OCI-LY3 (cell line): ENCODE measurements at regions not wholly inside any gene's neighbourhood (a gene's known extent, or its start where the extent isn't known, plus 50 kb on each side); places are given as distances from the start of the nearest gene placed in this dataset.
"Not testable (repeated sequence)": the region's sequence is repeated elsewhere in the genome, so short reads cannot be mapped to it uniquely, and the experiment has no call there.

Experiments used
- H2AFZ ChIP-seq: fragments of 200-600, 300-600 bp; shearing (Covaris generic); 2 replicates; pipeline ENCODE4 v1.6.0; 2014; ENCODE audit warnings: antibody characterized with exemption, low read depth, low read length
- H3K27ac ChIP-seq: fragments of 200-600, 300-600 bp; sonication (generic); 2 replicates; pipeline ENCODE4 v1.5.1; 2014; ENCODE audit warnings: mild to moderate bottlenecking, low read length, moderate library complexity, mixed read lengths
- H3K27me3 ChIP-seq: fragments of 200-600, 300-600 bp; sonication (generic); 2 replicates; pipeline ENCODE4 v1.6.1; 2014; ENCODE audit warnings: low read depth, low read length, mixed read lengths
- H3K36me3 ChIP-seq: fragments of 200-600, 300-600 bp; sonication (generic); replicated peaks from 2 replicates; pipeline ENCODE3; 2014; ENCODE audit warnings: low read depth, low read length, mixed read lengths
- H3K4me1 ChIP-seq: fragments of 300-600, 200-600 bp; sonication (generic); 2 replicates; pipeline ENCODE4 v1.6.1; 2014; ENCODE audit warnings: low read length, mixed read lengths
- H3K4me2 ChIP-seq: fragments of 200-600, 300-600 bp; sonication (generic); 2 replicates; pipeline ENCODE4 v1.6.1; 2014; ENCODE audit warnings: low read length, mixed read lengths
- H3K4me3 ChIP-seq: fragments of 300-600, 200-600 bp; sonication (generic); 2 replicates; pipeline ENCODE4 v1.5.1; 2014; ENCODE audit warnings: antibody characterized with exemption, mild to moderate bottlenecking, low read length, moderate library complexity
- H3K79me2 ChIP-seq: fragments of 300-600, 200-600 bp; shearing (Covaris generic); 2 replicates; pipeline ENCODE4 v1.6.1; 2014; ENCODE audit warnings: mild to moderate bottlenecking, low read length, mixed read lengths
- H3K9ac ChIP-seq: fragments of 300-600, 200-600 bp; shearing (Covaris generic); 2 replicates; pipeline ENCODE4 v1.6.0; 2014; ENCODE audit warnings: mild to moderate bottlenecking, low read length, moderate library complexity
- H3K9me3 ChIP-seq: fragments of 200-600, 300-600 bp; shearing (Covaris generic); 2 replicates; pipeline ENCODE4 v1.6.1; 2014; ENCODE audit warnings: low read length, mixed read lengths; ENCODE audit not compliant: insufficient read depth
- H4K20me1 ChIP-seq: fragments of 200-600, 300-600 bp; sonication (generic); 2 replicates; pipeline ENCODE4 v1.6.1; 2016; ENCODE audit warnings: low read length, mixed read lengths; ENCODE audit not compliant: insufficient read depth
- EZH2phosphoT487 ChIP-seq: fragments of 200-600 bp; shearing (Covaris generic); IDR thresholded peaks from 2 replicates; pipeline ENCODE4 v1.6.1; 2018; ENCODE audit warnings: antibody characterized with exemption, mixed run types, low read depth
- TF ChIP-seq, protein P1 (sequence below): fragments of 200-600, 300-600 bp; sonication (generic); IDR thresholded peaks from 2 replicates; pipeline ENCODE4 v1.5.1; 2014; ENCODE audit warnings: antibody characterized with exemption, low read length, low read depth

DNA sequence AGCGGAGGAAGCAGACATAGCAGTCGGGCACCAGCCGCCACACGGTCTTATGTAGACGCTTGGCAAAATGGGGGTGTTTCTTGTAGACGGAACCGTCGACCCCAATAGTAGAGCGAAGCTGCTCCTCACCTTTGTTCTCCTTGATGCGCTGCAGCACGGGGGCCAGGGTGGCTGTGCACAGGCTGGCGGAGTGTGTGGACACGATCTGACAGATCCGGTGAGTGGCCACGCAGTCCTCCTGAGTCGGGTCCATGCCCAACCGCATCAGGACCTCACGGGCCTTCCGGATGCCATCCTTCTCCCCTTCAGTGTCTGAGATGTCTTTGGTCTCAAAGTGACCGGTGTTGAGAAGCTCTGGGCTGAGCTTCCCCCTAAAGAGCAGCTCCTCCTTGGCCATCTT is 153.0 kb downstream of the TENT5D start:
- Histone ChIP-seq H3K27me3 (no peaks in the 10 kb centered on the region), H3K27ac (no peak overlapping the region), H3K36me3 (no peaks in the 10 kb centered on the region), H3K4me2 (no peak overlapping the region), H4K20me1 (no peaks in the 10 kb centered on the region), H3K4me1 (no peaks in the 10 kb centered on the region), H3K79me2 (no peaks in the 10 kb centered on the region), H3K4me3 (no peak overlapping the region), H3K9me3 (no peaks in the 10 kb centered on the region), H2AFZ (no peak overlapping the region), H3K9ac (no peak overlapping the region)
- TF ChIP-seq, protein P1, sequence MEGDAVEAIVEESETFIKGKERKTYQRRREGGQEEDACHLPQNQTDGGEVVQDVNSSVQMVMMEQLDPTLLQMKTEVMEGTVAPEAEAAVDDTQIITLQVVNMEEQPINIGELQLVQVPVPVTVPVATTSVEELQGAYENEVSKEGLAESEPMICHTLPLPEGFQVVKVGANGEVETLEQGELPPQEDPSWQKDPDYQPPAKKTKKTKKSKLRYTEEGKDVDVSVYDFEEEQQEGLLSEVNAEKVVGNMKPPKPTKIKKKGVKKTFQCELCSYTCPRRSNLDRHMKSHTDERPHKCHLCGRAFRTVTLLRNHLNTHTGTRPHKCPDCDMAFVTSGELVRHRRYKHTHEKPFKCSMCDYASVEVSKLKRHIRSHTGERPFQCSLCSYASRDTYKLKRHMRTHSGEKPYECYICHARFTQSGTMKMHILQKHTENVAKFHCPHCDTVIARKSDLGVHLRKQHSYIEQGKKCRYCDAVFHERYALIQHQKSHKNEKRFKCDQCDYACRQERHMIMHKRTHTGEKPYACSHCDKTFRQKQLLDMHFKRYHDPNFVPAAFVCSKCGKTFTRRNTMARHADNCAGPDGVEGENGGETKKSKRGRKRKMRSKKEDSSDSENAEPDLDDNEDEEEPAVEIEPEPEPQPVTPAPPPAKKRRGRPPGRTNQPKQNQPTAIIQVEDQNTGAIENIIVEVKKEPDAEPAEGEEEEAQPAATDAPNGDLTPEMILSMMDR = no peak
- TF ChIP-seq EZH2phosphoT487 = no peak

DNA sequence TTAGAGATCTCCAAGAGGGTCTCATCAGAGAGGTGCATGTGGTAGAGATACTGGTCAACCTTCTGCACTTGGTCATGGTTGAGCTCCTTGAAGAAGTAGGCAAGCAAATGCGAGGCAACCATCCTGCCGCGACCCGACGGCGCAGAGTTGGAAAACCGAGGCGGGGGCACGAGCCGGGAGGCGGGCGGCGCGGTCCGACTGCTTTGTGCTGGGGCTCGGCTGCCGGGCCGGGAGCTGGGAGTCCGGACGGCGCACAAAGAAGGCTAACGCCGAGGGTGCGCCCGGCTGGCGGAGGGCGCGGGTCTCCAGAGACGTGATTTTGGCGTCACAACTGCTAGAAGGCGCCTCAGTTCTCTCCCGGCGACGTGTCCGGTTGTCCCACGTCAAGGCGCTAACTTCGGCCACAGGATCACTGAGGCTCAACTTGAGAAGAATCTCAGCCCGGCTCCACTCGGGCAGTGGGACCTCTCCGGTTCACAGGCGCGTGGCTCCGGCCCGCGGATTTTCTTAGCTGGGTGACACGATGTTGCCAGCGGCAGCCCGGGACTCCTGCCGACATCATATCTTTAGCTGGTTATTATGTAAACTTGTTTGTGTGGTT is 154.3 kb downstream of the TENT5D start:
- not testable (repeated sequence) for H2AFZ ChIP-seq, H3K27me3 ChIP-seq, H3K4me2 ChIP-seq, H3K9me3 ChIP-seq, H3K36me3 ChIP-seq, H3K79me2 ChIP-seq, H4K20me1 ChIP-seq, H3K4me1 ChIP-seq, H3K27ac ChIP-seq, H3K4me3 ChIP-seq, H3K9ac ChIP-seq

GRCh38 chrX:80576267-80576666 is 156.0 kb downstream of the TENT5D start:
- Histone ChIP-seq H3K9ac (no peak overlapping the region), H3K4me3 (no peak overlapping the region), H3K4me2 (no peak overlapping the region), H3K36me3 (no peaks in the 10 kb centered on the region), H3K27me3 (no peaks in the 10 kb centered on the region), H3K4me1 (no peaks in the 10 kb centered on the region), H3K79me2 (no peaks in the 10 kb centered on the region), H2AFZ (no peak overlapping the region), H3K9me3 (no peaks in the 10 kb centered on the region), H3K27ac (no peak overlapping the region), H4K20me1 (no peaks in the 10 kb centered on the region)
- no peak for TF ChIP-seq EZH2phosphoT487
- TF ChIP-seq, protein P1 = no peak

DNA sequence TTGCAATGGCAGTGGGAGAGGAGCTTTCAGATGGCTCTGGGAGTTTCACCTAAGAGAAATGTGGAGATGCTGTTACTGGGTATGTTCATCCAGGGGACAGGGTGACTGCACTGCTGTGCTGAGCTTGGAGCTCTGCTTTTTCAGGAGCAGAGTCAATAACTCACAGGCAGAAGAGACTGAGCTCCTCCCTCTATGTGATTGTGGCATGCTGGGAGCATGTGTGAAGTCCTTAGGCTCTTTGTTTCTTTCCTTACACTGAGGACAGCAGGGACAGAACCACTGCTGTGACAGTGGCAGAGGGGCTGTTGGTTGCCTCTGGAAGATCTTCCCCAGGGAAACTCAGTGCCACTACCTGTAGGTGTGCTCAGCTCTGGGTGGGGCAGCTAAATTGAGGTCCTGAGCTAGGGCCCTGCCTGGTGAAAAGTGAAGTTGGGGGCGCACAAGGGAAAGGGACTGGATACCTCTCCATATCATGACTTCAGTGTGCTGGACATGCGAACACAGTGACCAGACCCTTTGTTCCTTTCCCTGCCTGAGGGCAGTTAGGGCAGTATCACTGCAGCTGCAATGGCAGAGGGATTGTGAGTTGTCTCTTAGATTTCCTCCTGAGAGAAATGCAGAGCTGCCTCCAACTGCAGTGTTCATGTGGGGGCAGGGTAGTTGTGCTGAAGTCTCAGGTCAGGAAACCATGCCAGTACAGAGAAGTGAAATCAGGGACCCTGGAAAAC is 156.7 kb downstream of the TENT5D start:
- H4K20me1 ChIP-seq = no peaks in the 10 kb centered on the region
- H3K36me3 ChIP-seq = no peaks in the 10 kb centered on the region
- no peaks in the 10 kb centered on the region for H3K27me3 ChIP-seq
- H3K9me3 ChIP-seq = no peaks in the 10 kb centered on the region
- no peak overlapping the region for H3K4me3 ChIP-seq
- H3K79me2 ChIP-seq = no peaks in the 10 kb centered on the region
- no peak overlapping the region for H3K27ac ChIP-seq
- H2AFZ ChIP-seq = no peak overlapping the region
- H3K9ac ChIP-seq = no peak overlapping the region
- no peak overlapping the region for H3K4me2 ChIP-seq
- H3K4me1 ChIP-seq = no peaks in the 10 kb centered on the region
- TF ChIP-seq, protein P1 = no peak
- no peak for TF ChIP-seq EZH2phosphoT487
